ENCODE measurements at regions not wholly inside any gene's neighbourhood (a gene's known extent, or its start where the extent isn't known, plus 50 kb on each side); places are given as distances from the start of the nearest gene placed in this dataset.

- Histone ChIP-seq H3K27ac (ENCODE audit: low read depth in 1 of 3, low read length in 2 of 3) (no peak overlapping the region), H3K36me3 (ENCODE audit: control insufficient read depth in 3 of 3, insufficient read depth in 2 of 3, low read depth in 1 of 3, low read length in 3 of 3) (no peaks in the 10 kb centered on the region)
These were observed 100.5 kb downstream of the ADRA2A start for GRCh38 chr10:111177379-111177778.

GRCh38 chr10:111179514-111179913, 102.7 kb downstream of the ADRA2A start:
- Histone ChIP-seq H3K4me3 (ENCODE audit: low read depth in 1 of 3, low read length in 3 of 3) (no peak overlapping the region), H3K36me3 (ENCODE audit: control insufficient read depth in 3 of 3, insufficient read depth in 2 of 3, low read depth in 1 of 3, low read length in 3 of 3) (no peaks in the 10 kb centered on the region), H3K27ac (ENCODE audit: low read depth in 1 of 3, low read length in 2 of 3) (no peak overlapping the region), H3K9me3 (ENCODE audit: control insufficient read depth in 2 of 2, insufficient read depth in 1 of 2, low read depth in 1 of 2, low read length in 1 of 2) (peaks cover 0 to 2% of the 10 kb centered on the region in 2 donors), H3K27me3 (ENCODE audit: control insufficient read depth in 3 of 3, insufficient read depth in 3 of 3, low read length in 3 of 3) (peaks cover 0 to under 1% (median 0%) of the 10 kb centered on the region in 3 donors), H3K4me1 (ENCODE audit: control insufficient read depth in 3 of 3, insufficient read depth in 2 of 3, low read depth in 1 of 3, low read length in 2 of 3) (no peaks in the 10 kb centered on the region)
- FAIRE-seq (no peak), DNase-seq (no peak)
- WGBS, 3 donors: 76 to 87% (median 85%) methylated on average over 2 of the region's 2 CpGs

More at GRCh38 chr10:111177379-111177778, 100.5 kb downstream of the ADRA2A start:
- WGBS, 3 donors: 27 to 57% (median 55%) methylated on average over 2 of the region's 2 CpGs
- FAIRE-seq (no peak), DNase-seq (no peak)
- Histone ChIP-seq H3K27me3 (ENCODE audit: control insufficient read depth in 3 of 3, insufficient read depth in 3 of 3, low read length in 3 of 3) (peaks cover 0 to 3% (median 0%) of the 10 kb centered on the region in 3 donors), H3K4me3 (ENCODE audit: low read depth in 1 of 3, low read length in 3 of 3) (no peak overlapping the region), H3K9me3 (ENCODE audit: control insufficient read depth in 2 of 2, insufficient read depth in 1 of 2, low read depth in 1 of 2, low read length in 1 of 2) (peaks cover 0 to 2% of the 10 kb centered on the region in 2 donors), H3K4me1 (ENCODE audit: control insufficient read depth in 3 of 3, insufficient read depth in 2 of 3, low read depth in 1 of 3, low read length in 2 of 3) (no peaks in the 10 kb centered on the region)

- no peak for DNase-seq
- H3K4me3 ChIP-seq (ENCODE audit: low read depth in 1 of 3, low read length in 3 of 3): no peak overlapping the region
- no peak overlapping the region for H3K27ac ChIP-seq (ENCODE audit: low read depth in 1 of 3, low read length in 2 of 3)
- no peaks in the 10 kb centered on the region for H3K9me3 ChIP-seq (ENCODE audit: control insufficient read depth in 2 of 2, insufficient read depth in 1 of 2, low read depth in 1 of 2, low read length in 1 of 2)
- no peaks in the 10 kb centered on the region for H3K4me1 ChIP-seq (ENCODE audit: control insufficient read depth in 3 of 3, insufficient read depth in 2 of 3, low read depth in 1 of 3, low read length in 2 of 3)
- no peaks in the 10 kb centered on the region for H3K27me3 ChIP-seq (ENCODE audit: control insufficient read depth in 3 of 3, insufficient read depth in 3 of 3, low read length in 3 of 3)
- 33 to 64% (median 43%) methylated on average over 1 of the region's 1 CpG for WGBS, 3 donors
- no peaks in the 10 kb centered on the region for H3K36me3 ChIP-seq (ENCODE audit: control insufficient read depth in 3 of 3, insufficient read depth in 2 of 3, low read depth in 1 of 3, low read length in 3 of 3)
- FAIRE-seq: no peak
These were observed 109.5 kb downstream of the ADRA2A start for GRCh38 chr10:111186358-111186757.

GRCh38 chr10:111187096-111187495, 110.3 kb downstream of the ADRA2A start:
- FAIRE-seq (no peak), DNase-seq (no peak)
- Histone ChIP-seq H3K27ac (ENCODE audit: low read depth in 1 of 3, low read length in 2 of 3) (no peak overlapping the region), H3K27me3 (ENCODE audit: control insufficient read depth in 3 of 3, insufficient read depth in 3 of 3, low read length in 3 of 3) (no peaks in the 10 kb centered on the region), H3K4me3 (ENCODE audit: low read depth in 1 of 3, low read length in 3 of 3) (no peak overlapping the region), H3K36me3 (ENCODE audit: control insufficient read depth in 3 of 3, insufficient read depth in 2 of 3, low read depth in 1 of 3, low read length in 3 of 3) (no peaks in the 10 kb centered on the region), H3K9me3 (ENCODE audit: control insufficient read depth in 2 of 2, insufficient read depth in 1 of 2, low read depth in 1 of 2, low read length in 1 of 2) (no peaks in the 10 kb centered on the region), H3K4me1 (ENCODE audit: control insufficient read depth in 3 of 3, insufficient read depth in 2 of 3, low read depth in 1 of 3, low read length in 2 of 3) (no peaks in the 10 kb centered on the region)
- WGBS, 3 donors: 40 to 58% (median 56%) methylated on average over 4 of the region's 4 CpGs

GRCh38 chr10:111199587-111199986, 122.8 kb downstream of the ADRA2A start:
- H3K27ac ChIP-seq (ENCODE audit: low read depth in 1 of 3, low read length in 2 of 3): no peak overlapping the region
- no peaks in the 10 kb centered on the region for H3K27me3 ChIP-seq (ENCODE audit: control insufficient read depth in 3 of 3, insufficient read depth in 3 of 3, low read length in 3 of 3)
- whole genome bisulfite sequencing, 3 donors: 35 to 66% (median 42%) methylated on average over 4 of the region's 4 CpGs
- DNase-seq (no peak), FAIRE-seq (no peak)
- no peaks in the 10 kb centered on the region for H3K36me3 ChIP-seq (ENCODE audit: control insufficient read depth in 3 of 3, insufficient read depth in 2 of 3, low read depth in 1 of 3, low read length in 3 of 3)
- no peak overlapping the region for H3K4me3 ChIP-seq (ENCODE audit: low read depth in 1 of 3, low read length in 3 of 3)
- H3K4me1 ChIP-seq (ENCODE audit: control insufficient read depth in 3 of 3, insufficient read depth in 2 of 3, low read depth in 1 of 3, low read length in 2 of 3): no peaks in the 10 kb centered on the region
- no peaks in the 10 kb centered on the region for H3K9me3 ChIP-seq (ENCODE audit: control insufficient read depth in 2 of 2, insufficient read depth in 1 of 2, low read depth in 1 of 2, low read length in 1 of 2)

- no peak for FAIRE-seq
- 14 to 50% (median 35%) methylated on average over 3 of the region's 3 CpGs for WGBS, 3 donors
- Histone ChIP-seq H3K36me3 (ENCODE audit: control insufficient read depth in 3 of 3, insufficient read depth in 2 of 3, low read depth in 1 of 3, low read length in 3 of 3) (no peaks in the 10 kb centered on the region), H3K4me1 (ENCODE audit: control insufficient read depth in 3 of 3, insufficient read depth in 2 of 3, low read depth in 1 of 3, low read length in 2 of 3) (no peaks in the 10 kb centered on the region), H3K4me3 (ENCODE audit: low read depth in 1 of 3, low read length in 3 of 3) (no peak overlapping the region), H3K9me3 (ENCODE audit: control insufficient read depth in 2 of 2, insufficient read depth in 1 of 2, low read depth in 1 of 2, low read length in 1 of 2) (no peaks in the 10 kb centered on the region), H3K27ac (ENCODE audit: low read depth in 1 of 3, low read length in 2 of 3) (no peak overlapping the region), H3K27me3 (ENCODE audit: control insufficient read depth in 3 of 3, insufficient read depth in 3 of 3, low read length in 3 of 3) (no peaks in the 10 kb centered on the region)
- peak; percentile 67 to 79 for DNase-seq
These were observed 123.8 kb downstream of the ADRA2A start for GRCh38 chr10:111200505-111201186.

- no peaks in the 10 kb centered on the region for H3K27me3 ChIP-seq (ENCODE audit: control insufficient read depth in 3 of 3, insufficient read depth in 3 of 3, low read length in 3 of 3)
- WGBS, 3 donors: 56 to 96% (median 87%) methylated on average over 2 of the region's 2 CpGs
- peaks cover 0 to 2% (median 0%) of the 10 kb centered on the region in 3 donors for H3K4me1 ChIP-seq (ENCODE audit: control insufficient read depth in 3 of 3, insufficient read depth in 2 of 3, low read depth in 1 of 3, low read length in 2 of 3)
- no peak for DNase-seq
- no peaks in the 10 kb centered on the region for H3K36me3 ChIP-seq (ENCODE audit: control insufficient read depth in 3 of 3, insufficient read depth in 2 of 3, low read depth in 1 of 3, low read length in 3 of 3)
- H3K4me3 ChIP-seq (ENCODE audit: low read depth in 1 of 3, low read length in 3 of 3): no peak overlapping the region
- no peak for FAIRE-seq
- H3K9me3 ChIP-seq (ENCODE audit: control insufficient read depth in 2 of 2, insufficient read depth in 1 of 2, low read depth in 1 of 2, low read length in 1 of 2): no peaks in the 10 kb centered on the region
- H3K27ac ChIP-seq (ENCODE audit: low read depth in 1 of 3, low read length in 2 of 3): no peak overlapping the region
These were observed 126.8 kb downstream of the ADRA2A start for GRCh38 chr10:111203615-111204014.

GRCh38 chr10:111204838-111205237, 128.0 kb downstream of the ADRA2A start:
- Histone ChIP-seq H3K27ac (ENCODE audit: low read depth in 1 of 3, low read length in 2 of 3) (no peak overlapping the region), H3K27me3 (ENCODE audit: control insufficient read depth in 3 of 3, insufficient read depth in 3 of 3, low read length in 3 of 3) (no peaks in the 10 kb centered on the region), H3K4me1 (ENCODE audit: control insufficient read depth in 3 of 3, insufficient read depth in 2 of 3, low read depth in 1 of 3, low read length in 2 of 3) (peaks cover 0 to 2% (median 0%) of the 10 kb centered on the region in 3 donors), H3K36me3 (ENCODE audit: control insufficient read depth in 3 of 3, insufficient read depth in 2 of 3, low read depth in 1 of 3, low read length in 3 of 3) (no peaks in the 10 kb centered on the region), H3K9me3 (ENCODE audit: control insufficient read depth in 2 of 2, insufficient read depth in 1 of 2, low read depth in 1 of 2, low read length in 1 of 2) (no peaks in the 10 kb centered on the region), H3K4me3 (ENCODE audit: low read depth in 1 of 3, low read length in 3 of 3) (no peak overlapping the region)
- DNase-seq (no peak), FAIRE-seq (no peak)
- 63 to 84% (median 79%) methylated on average over 5 of the region's 5 CpGs for WGBS, 3 donors

- no peaks in the 10 kb centered on the region for H3K9me3 ChIP-seq (ENCODE audit: control insufficient read depth in 2 of 2, insufficient read depth in 1 of 2, low read depth in 1 of 2, low read length in 1 of 2)
- H3K4me1 ChIP-seq (ENCODE audit: control insufficient read depth in 3 of 3, insufficient read depth in 2 of 3, low read depth in 1 of 3, low read length in 2 of 3): peaks cover 0 to 2% (median 0%) of the 10 kb centered on the region in 3 donors
- DNase-seq (peak in 1 of 2 donors; percentile 7), FAIRE-seq (no peak)
- no peaks in the 10 kb centered on the region for H3K36me3 ChIP-seq (ENCODE audit: control insufficient read depth in 3 of 3, insufficient read depth in 2 of 3, low read depth in 1 of 3, low read length in 3 of 3)
- no peaks in the 10 kb centered on the region for H3K27me3 ChIP-seq (ENCODE audit: control insufficient read depth in 3 of 3, insufficient read depth in 3 of 3, low read length in 3 of 3)
- no peak overlapping the region for H3K27ac ChIP-seq (ENCODE audit: low read depth in 1 of 3, low read length in 2 of 3)
- no peak overlapping the region for H3K4me3 ChIP-seq (ENCODE audit: low read depth in 1 of 3, low read length in 3 of 3)
These were observed 129.7 kb downstream of the ADRA2A start for GRCh38 chr10:111206521-111206920.

All from small intestine (tissue), 7 donors.